Body of pancreas (tissue), 4 donors: ENCODE measurements at regions not wholly inside any gene's neighbourhood (a gene's known extent, or its start where the extent isn't known, plus 50 kb on each side); places are given as distances from the start of the nearest gene placed in this dataset.

Source experiments
- CTCF ChIP-seq, 7 experiments: fragments of 450-650 bp in 4 of 7; fragments of 200-600 bp in 3 of 7; sonication (generic) in 3 of 7; IDR thresholded peaks; one replicate each; pipeline ENCODE4 v1.5.1; 2016 to 2019; ENCODE audit warnings: antibody characterized with exemption in 7 of 7
- POLR2A ChIP-seq, 3 donors: fragments of 450-650 bp; IDR thresholded peaks; one replicate each; pipeline ENCODE4 v1.6.1; 2016; ENCODE audit warnings: antibody characterized with exemption in 3 of 3, mild to moderate bottlenecking in 2 of 3

GRCh38 chr1:103327054-103327719 lies 198.3 kb upstream of the RNPC3 start:
- TF ChIP-seq CTCF (IDR thresholded peaks at IDR 0.05): no peak
- TF ChIP-seq POLR2A (IDR thresholded peaks at IDR 0.05): no peak
